GM23338 (cell line): ENCODE measurements at regions not wholly inside any gene's neighbourhood (a gene's known extent, or its start where the extent isn't known, plus 50 kb on each side); places are given as distances from the start of the nearest gene placed in this dataset.

Experiments
- ATAC-seq: fragments of 200-7000 bp; cut with Tn5 transposase; 3 replicates; pipeline ENCODE4 v1.9.1; 2020
- DNase-seq: peaks from one replicate; pipeline ENCODE4 v3.0.0-alpha.2; 2015; ENCODE audit warnings: low spot score
- H2AFZ ChIP-seq: fragments of 200-600 bp; sonication (generic); 2 replicates; pipeline ENCODE4 v1.8.0; 2016; ENCODE audit warnings: antibody characterized with exemption, mild to moderate bottlenecking, moderate library complexity
- H3F3A ChIP-seq: fragments of 200-600 bp; sonication (generic); replicated peaks from 2 replicates; pipeline ENCODE4 v1.8.0; 2017; ENCODE audit warnings: antibody characterized with exemption, mixed run types, low read depth
- H3K27ac ChIP-seq: fragments of 200-600 bp; sonication (generic); 2 replicates; pipeline ENCODE4 v1.6.1; 2016; ENCODE audit warnings: low read depth
- H3K27me3 ChIP-seq: fragments of 200-600 bp; sonication (generic); 2 replicates; pipeline ENCODE4 v1.8.0; 2016; ENCODE audit warnings: mild to moderate bottlenecking, mixed run types, moderate library complexity; ENCODE audit not compliant: insufficient read depth
- H3K36me3 ChIP-seq: fragments of 200-600 bp; sonication (generic); 2 replicates; pipeline ENCODE4 v1.8.0; 2016; ENCODE audit warnings: mild to moderate bottlenecking; ENCODE audit not compliant: insufficient read depth
- H3K4me1 ChIP-seq: fragments of 200-600 bp; sonication (generic); 2 replicates; pipeline ENCODE4 v1.8.0; 2016; ENCODE audit warnings: mild to moderate bottlenecking, moderate library complexity; ENCODE audit not compliant: insufficient read depth
- H3K4me2 ChIP-seq: fragments of 200-600 bp; sonication (generic); 2 replicates; pipeline ENCODE4 v1.7.1; 2017; ENCODE audit warnings: mixed run types
- H3K4me3 ChIP-seq: fragments of 200-600 bp; sonication (generic); 2 replicates; pipeline ENCODE4 v1.6.1; 2016; ENCODE audit warnings: mixed run types
- H3K79me2 ChIP-seq: fragments of 200-600 bp; sonication (generic); replicated peaks from 2 replicates; pipeline ENCODE4 v1.8.0; 2017; ENCODE audit warnings: mild to moderate bottlenecking; ENCODE audit not compliant: insufficient read depth
- H3K9me2 ChIP-seq: fragments of 200-600 bp; sonication (generic); 2 replicates; pipeline ENCODE4 v1.8.0; 2017; ENCODE audit not compliant: insufficient read depth
- H4K20me1 ChIP-seq: fragments of 200-600 bp; sonication (generic); replicated peaks from 2 replicates; pipeline ENCODE4 v1.8.0; 2017; ENCODE audit warnings: mild to moderate bottlenecking; ENCODE audit not compliant: insufficient read depth
- H3K27ac Mint-ChIP-seq: 2 replicates; pipeline ENCODE4 v1.8.0; 2020; ENCODE audit warnings: inconsistent platforms, mild to moderate bottlenecking, moderate library complexity, mixed read lengths
- H3K27me3 Mint-ChIP-seq: 3 replicates; pipeline ENCODE4 v1.8.0; 2022; ENCODE audit warnings: low read depth, mild to moderate bottlenecking, moderate library complexity, mixed read lengths, inconsistent platforms; ENCODE audit not compliant: insufficient read depth, poor library complexity
- H3K36me3 Mint-ChIP-seq: 3 replicates; pipeline ENCODE4 v1.8.0; 2021; ENCODE audit warnings: low read depth, mild to moderate bottlenecking, inconsistent platforms, moderate library complexity, mixed read lengths
- H3K4me1 Mint-ChIP-seq: 3 replicates; pipeline ENCODE4 v1.8.0; 2020; ENCODE audit warnings: mild to moderate bottlenecking, inconsistent platforms, mixed read lengths
- H3K4me3 Mint-ChIP-seq: 3 replicates; pipeline ENCODE4 v1.8.0; 2021; ENCODE audit warnings: moderate library complexity, mild to moderate bottlenecking, inconsistent platforms, mixed read lengths
- H3K9me3 Mint-ChIP-seq: 3 replicates; pipeline ENCODE4 v1.8.0; 2020; ENCODE audit warnings: moderate library complexity, mild to moderate bottlenecking, inconsistent platforms, mixed read lengths
- CREB1 ChIP-seq: fragments of 250-450 bp; sonication (Bioruptor Pico); IDR thresholded peaks from 2 replicates; pipeline ENCODE4 v1.5.0; 2020; ENCODE audit warnings: low read depth, mild to moderate bottlenecking, moderate library complexity
- EZH2 ChIP-seq: fragments of 200-600 bp; sonication (generic); IDR thresholded peaks from one replicate; pipeline ENCODE4 v1.8.0; 2017; ENCODE audit warnings: antibody characterized with exemption, mild to moderate bottlenecking, low read depth; ENCODE audit not compliant: unreplicated experiment
- EZH2phosphoT487 ChIP-seq: fragments of 200-600 bp; sonication (generic); IDR thresholded peaks from one replicate; pipeline ENCODE4 v1.8.1; 2018; ENCODE audit warnings: antibody characterized with exemption; ENCODE audit not compliant: unreplicated experiment
- JUNB ChIP-seq: IDR thresholded peaks from one replicate; pipeline ENCODE4 v1.6.1; 2016; ENCODE audit warnings: antibody characterized with exemption; ENCODE audit not compliant: unreplicated experiment
- NANOG ChIP-seq: IDR thresholded peaks from 2 replicates; pipeline ENCODE4 v1.6.1; 2016; ENCODE audit warnings: antibody characterized with exemption, borderline replicate concordance
- POLR2AphosphoS5 ChIP-seq: IDR thresholded peaks from 2 replicates; pipeline ENCODE4 v1.6.1; 2016; ENCODE audit warnings: antibody characterized with exemption, low read depth
- STAT1 ChIP-seq: IDR thresholded peaks from one replicate; pipeline ENCODE4 v1.6.1; 2016; ENCODE audit warnings: antibody characterized with exemption; ENCODE audit not compliant: unreplicated experiment
- ZNF114 ChIP-seq: fragments of 250-450 bp; sonication (Bioruptor Pico); IDR thresholded peaks from 2 replicates; pipeline ENCODE4 v1.5.0; 2020; ENCODE audit warnings: mild to moderate bottlenecking, moderate library complexity
- ZNF331 ChIP-seq: fragments of 250-450 bp; sonication (Bioruptor Pico); IDR thresholded peaks from 2 replicates; pipeline ENCODE4 v1.5.0; 2020; ENCODE audit warnings: low read depth, mild to moderate bottlenecking, moderate library complexity
- TF ChIP-seq, protein P1 (sequence below), 2 experiments: fragments of 200-600 bp in 1 of 2; sonication (generic) in 1 of 2; conservative IDR thresholded peaks; 2 replicates each; pipeline versions ENCODE4 v1.5.1 to v1.6.1; 2016 to 2017; ENCODE audit warnings: antibody characterized with exemption in 2 of 2, low read depth in 2 of 2, mild to moderate bottlenecking in 2 of 2, moderate library complexity in 1 of 2
- TF ChIP-seq, protein P2 (sequence below): fragments of 250-450 bp; sonication (Bioruptor Pico); IDR thresholded peaks from 2 replicates; pipeline ENCODE4 v1.5.0; 2020; ENCODE audit warnings: mild to moderate bottlenecking, moderate library complexity
- TF ChIP-seq, protein P3 (sequence below): IDR thresholded peaks from one replicate; pipeline ENCODE4 v1.6.1; 2018; ENCODE audit warnings: antibody characterized with exemption; ENCODE audit not compliant: unreplicated experiment
- TF ChIP-seq, protein P4 (sequence below): IDR thresholded peaks from 2 replicates; pipeline ENCODE4 v1.6.1; 2016; ENCODE audit warnings: antibody characterized with exemption

DNA sequence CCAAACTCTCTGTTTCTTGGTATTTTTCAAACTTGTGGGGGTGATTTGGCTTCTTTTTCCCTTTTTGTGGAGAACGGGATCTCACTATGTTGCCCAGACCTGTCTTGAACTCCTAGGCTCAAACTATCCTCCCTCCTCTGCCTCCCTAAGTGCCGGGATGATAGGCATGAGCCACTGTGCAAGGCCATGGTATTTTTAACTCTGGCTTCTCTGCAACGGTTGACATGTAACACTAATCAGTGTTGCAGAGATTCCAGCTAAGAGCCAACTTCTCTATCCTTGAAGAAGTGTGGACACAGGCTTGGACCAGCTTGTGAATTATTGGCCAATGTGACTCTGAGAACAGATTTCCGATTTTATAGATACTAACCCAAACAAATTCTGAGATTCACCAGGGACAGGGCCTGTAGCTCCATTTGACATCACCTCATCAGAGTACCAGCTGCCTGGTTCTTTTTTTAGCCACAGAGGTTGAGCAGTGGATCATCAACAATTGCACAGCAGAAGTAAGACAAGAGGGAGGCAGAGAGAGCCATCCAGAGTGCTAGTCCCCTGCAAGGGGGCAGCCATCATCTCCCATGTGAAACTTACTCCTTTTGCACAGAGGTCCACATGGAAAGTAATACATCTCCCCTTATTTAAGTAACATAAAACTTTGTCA is 98.1 kb upstream of the SYNPR start:
- Histone ChIP-seq H3K4me1 (no peaks in the 10 kb centered on the region), H3K4me2 (no peak overlapping the region), H3K4me3 (no peak overlapping the region), H2AFZ (no peak overlapping the region), H3F3A (no peaks in the 10 kb centered on the region), H3K36me3 (no peaks in the 10 kb centered on the region), H3K9me2 (no peaks in the 10 kb centered on the region), H3K27me3 (no peaks in the 10 kb centered on the region), H3K27ac (no peak overlapping the region), H4K20me1 (no peaks in the 10 kb centered on the region), H3K79me2 (no peaks in the 10 kb centered on the region)
- no peaks in the 10 kb centered on the region for H3K36me3 Mint-ChIP-seq
- no peak for TF ChIP-seq STAT1
- no peak for TF ChIP-seq EZH2phosphoT487
- TF ChIP-seq, protein P1, sequence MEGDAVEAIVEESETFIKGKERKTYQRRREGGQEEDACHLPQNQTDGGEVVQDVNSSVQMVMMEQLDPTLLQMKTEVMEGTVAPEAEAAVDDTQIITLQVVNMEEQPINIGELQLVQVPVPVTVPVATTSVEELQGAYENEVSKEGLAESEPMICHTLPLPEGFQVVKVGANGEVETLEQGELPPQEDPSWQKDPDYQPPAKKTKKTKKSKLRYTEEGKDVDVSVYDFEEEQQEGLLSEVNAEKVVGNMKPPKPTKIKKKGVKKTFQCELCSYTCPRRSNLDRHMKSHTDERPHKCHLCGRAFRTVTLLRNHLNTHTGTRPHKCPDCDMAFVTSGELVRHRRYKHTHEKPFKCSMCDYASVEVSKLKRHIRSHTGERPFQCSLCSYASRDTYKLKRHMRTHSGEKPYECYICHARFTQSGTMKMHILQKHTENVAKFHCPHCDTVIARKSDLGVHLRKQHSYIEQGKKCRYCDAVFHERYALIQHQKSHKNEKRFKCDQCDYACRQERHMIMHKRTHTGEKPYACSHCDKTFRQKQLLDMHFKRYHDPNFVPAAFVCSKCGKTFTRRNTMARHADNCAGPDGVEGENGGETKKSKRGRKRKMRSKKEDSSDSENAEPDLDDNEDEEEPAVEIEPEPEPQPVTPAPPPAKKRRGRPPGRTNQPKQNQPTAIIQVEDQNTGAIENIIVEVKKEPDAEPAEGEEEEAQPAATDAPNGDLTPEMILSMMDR (conservative IDR thresholded peaks at IDR 0.05; ENCODE audit: low read depth in 2 of 2) = no peak
- TF ChIP-seq POLR2AphosphoS5 = no peak
- TF ChIP-seq, protein P2, sequence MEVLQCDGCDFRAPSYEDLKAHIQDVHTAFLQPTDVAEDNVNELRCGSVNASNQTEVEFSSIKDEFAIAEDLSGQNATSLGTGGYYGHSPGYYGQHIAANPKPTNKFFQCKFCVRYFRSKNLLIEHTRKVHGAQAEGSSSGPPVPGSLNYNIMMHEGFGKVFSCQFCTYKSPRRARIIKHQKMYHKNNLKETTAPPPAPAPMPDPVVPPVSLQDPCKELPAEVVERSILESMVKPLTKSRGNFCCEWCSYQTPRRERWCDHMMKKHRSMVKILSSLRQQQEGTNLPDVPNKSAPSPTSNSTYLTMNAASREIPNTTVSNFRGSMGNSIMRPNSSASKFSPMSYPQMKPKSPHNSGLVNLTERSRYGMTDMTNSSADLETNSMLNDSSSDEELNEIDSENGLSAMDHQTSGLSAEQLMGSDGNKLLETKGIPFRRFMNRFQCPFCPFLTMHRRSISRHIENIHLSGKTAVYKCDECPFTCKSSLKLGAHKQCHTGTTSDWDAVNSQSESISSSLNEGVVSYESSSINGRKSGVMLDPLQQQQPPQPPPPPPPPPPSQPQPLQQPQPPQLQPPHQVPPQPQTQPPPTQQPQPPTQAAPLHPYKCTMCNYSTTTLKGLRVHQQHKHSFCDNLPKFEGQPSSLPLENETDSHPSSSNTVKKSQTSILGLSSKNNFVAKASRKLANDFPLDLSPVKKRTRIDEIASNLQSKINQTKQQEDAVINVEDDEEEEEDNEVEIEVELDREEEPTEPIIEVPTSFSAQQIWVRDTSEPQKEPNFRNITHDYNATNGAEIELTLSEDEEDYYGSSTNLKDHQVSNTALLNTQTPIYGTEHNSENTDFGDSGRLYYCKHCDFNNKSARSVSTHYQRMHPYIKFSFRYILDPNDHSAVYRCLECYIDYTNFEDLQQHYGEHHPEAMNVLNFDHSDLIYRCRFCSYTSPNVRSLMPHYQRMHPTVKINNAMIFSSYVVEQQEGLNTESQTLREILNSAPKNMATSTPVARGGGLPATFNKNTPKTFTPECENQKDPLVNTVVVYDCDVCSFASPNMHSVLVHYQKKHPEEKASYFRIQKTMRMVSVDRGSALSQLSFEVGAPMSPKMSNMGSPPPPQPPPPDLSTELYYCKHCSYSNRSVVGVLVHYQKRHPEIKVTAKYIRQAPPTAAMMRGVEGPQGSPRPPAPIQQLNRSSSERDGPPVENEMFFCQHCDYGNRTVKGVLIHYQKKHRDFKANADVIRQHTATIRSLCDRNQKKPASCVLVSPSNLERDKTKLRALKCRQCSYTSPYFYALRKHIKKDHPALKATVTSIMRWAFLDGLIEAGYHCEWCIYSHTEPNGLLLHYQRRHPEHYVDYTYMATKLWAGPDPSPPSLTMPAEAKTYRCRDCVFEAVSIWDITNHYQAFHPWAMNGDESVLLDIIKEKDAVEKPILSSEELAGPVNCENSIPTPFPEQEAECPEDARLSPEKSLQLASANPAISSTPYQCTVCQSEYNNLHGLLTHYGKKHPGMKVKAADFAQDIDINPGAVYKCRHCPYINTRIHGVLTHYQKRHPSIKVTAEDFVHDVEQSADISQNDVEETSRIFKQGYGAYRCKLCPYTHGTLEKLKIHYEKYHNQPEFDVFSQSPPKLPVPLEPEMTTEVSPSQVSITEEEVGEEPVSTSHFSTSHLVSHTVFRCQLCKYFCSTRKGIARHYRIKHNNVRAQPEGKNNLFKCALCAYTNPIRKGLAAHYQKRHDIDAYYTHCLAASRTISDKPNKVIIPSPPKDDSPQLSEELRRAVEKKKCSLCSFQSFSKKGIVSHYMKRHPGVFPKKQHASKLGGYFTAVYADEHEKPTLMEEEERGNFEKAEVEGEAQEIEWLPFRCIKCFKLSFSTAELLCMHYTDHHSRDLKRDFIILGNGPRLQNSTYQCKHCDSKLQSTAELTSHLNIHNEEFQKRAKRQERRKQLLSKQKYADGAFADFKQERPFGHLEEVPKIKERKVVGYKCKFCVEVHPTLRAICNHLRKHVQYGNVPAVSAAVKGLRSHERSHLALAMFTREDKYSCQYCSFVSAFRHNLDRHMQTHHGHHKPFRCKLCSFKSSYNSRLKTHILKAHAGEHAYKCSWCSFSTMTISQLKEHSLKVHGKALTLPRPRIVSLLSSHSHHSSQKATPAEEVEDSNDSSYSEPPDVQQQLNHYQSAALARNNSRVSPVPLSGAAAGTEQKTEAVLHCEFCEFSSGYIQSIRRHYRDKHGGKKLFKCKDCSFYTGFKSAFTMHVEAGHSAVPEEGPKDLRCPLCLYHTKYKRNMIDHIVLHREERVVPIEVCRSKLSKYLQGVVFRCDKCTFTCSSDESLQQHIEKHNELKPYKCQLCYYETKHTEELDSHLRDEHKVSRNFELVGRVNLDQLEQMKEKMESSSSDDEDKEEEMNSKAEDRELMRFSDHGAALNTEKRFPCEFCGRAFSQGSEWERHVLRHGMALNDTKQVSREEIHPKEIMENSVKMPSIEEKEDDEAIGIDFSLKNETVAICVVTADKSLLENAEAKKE = no peak
- no peak for TF ChIP-seq ZNF114 (CRISPR knock-in tag)
- TF ChIP-seq CREB1 (CRISPR knock-in tag) = no peak
- TF ChIP-seq ZNF331 (CRISPR knock-in tag) = no peak
- TF ChIP-seq, protein P3, sequence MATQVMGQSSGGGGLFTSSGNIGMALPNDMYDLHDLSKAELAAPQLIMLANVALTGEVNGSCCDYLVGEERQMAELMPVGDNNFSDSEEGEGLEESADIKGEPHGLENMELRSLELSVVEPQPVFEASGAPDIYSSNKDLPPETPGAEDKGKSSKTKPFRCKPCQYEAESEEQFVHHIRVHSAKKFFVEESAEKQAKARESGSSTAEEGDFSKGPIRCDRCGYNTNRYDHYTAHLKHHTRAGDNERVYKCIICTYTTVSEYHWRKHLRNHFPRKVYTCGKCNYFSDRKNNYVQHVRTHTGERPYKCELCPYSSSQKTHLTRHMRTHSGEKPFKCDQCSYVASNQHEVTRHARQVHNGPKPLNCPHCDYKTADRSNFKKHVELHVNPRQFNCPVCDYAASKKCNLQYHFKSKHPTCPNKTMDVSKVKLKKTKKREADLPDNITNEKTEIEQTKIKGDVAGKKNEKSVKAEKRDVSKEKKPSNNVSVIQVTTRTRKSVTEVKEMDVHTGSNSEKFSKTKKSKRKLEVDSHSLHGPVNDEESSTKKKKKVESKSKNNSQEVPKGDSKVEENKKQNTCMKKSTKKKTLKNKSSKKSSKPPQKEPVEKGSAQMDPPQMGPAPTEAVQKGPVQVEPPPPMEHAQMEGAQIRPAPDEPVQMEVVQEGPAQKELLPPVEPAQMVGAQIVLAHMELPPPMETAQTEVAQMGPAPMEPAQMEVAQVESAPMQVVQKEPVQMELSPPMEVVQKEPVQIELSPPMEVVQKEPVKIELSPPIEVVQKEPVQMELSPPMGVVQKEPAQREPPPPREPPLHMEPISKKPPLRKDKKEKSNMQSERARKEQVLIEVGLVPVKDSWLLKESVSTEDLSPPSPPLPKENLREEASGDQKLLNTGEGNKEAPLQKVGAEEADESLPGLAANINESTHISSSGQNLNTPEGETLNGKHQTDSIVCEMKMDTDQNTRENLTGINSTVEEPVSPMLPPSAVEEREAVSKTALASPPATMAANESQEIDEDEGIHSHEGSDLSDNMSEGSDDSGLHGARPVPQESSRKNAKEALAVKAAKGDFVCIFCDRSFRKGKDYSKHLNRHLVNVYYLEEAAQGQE = no peak
- TF ChIP-seq NANOG = no peak
- TF ChIP-seq EZH2 = no peak
- no peak for TF ChIP-seq JUNB
- TF ChIP-seq, protein P4, sequence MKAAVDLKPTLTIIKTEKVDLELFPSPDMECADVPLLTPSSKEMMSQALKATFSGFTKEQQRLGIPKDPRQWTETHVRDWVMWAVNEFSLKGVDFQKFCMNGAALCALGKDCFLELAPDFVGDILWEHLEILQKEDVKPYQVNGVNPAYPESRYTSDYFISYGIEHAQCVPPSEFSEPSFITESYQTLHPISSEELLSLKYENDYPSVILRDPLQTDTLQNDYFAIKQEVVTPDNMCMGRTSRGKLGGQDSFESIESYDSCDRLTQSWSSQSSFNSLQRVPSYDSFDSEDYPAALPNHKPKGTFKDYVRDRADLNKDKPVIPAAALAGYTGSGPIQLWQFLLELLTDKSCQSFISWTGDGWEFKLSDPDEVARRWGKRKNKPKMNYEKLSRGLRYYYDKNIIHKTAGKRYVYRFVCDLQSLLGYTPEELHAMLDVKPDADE = no peak
- ATAC-seq (no peak), DNase-seq (no peak)
- H3K4me3 Mint-ChIP-seq = no peak overlapping the region
- H3K4me1 Mint-ChIP-seq = no peaks in the 10 kb centered on the region; the same call in 2 of the 3 replicates
- H3K9me3 Mint-ChIP-seq = no peaks in the 10 kb centered on the region; the same call in 2 of the 3 replicates
- no peaks in the 10 kb centered on the region for H3K27me3 Mint-ChIP-seq
- H3K27ac Mint-ChIP-seq = no peak overlapping the region
